GM21723 (cell line): ENCODE measurements at regions not wholly inside any gene's neighbourhood (a gene's known extent, or its start where the extent isn't known, plus 50 kb on each side); places are given as distances from the start of the nearest gene placed in this dataset.

Source experiments
- ATAC-seq: cut with Tn5 transposase; IDR thresholded peaks from one replicate; pipeline ENCODE4 v1.9.1; 2021; ENCODE audit warnings: mild to moderate bottlenecking, moderate library complexity; ENCODE audit not compliant: unreplicated experiment

DNA sequence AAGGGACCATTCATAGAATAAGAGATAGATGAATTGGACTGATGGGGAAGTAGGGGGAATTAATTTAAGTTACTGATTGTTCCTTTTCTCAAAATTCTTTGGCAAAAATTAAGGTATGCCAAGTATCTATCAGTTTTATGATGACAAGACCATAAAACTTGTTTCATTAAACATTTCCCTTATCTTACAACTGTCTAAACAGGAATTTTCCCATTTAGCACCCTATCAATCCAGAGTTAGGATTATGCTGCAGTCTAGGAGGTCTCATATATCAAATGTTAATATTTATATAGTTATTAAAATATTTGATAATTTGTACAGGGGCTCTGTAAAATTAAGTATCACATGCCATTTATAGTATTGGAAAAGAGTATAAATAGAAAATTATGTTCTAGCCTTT, 51.5 kb upstream of the ARID1B start:
- no peak for ATAC-seq

DNA sequence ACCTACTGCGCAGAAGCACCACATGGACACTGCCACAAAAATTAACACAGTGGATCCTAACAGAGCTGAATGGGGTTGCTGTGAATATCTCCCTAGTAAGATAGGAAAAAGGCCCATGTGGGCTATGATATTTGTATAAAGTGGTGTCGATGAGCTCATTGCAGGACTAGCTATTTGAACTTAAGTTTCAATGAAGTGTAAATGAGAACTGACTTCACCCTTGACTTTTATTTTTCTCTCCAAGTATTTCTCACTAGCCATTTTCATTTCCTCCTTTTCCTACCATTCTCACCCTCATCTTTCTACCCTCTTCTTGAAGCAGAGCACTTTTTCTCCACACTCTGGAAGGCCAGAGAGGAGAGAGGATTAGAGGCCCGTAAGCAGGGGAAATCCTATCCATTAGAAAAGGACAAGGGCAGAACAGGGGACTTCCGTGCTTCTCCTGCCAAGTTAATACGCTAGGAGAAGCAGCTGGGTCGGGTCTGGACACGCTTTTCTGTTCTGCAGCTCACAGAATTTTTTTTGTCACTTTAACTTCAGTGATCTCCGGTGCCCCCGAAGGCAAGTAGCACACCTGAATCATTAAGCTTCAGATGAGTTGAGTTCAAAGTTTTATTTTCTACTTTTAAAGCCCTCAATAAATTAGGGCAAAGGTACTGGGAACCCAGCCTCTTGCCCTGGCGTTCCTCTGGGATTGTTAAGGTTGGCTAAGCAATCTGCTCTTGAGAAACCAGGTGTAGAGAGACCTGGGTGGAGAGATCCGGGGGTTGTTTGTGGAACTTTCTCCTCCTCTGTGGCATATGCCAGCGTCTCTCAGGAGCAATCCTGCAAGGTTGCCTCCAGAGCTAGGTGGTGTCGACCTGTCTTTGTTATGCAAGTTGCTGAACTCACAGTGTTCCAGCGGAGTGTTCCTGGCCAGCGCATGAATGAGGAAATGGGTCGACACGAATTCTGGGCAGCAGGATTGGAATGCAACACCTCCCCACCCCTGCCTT, 56.2 kb upstream of the ARID1B start:
- peak; percentile 68 for ATAC-seq

DNA sequence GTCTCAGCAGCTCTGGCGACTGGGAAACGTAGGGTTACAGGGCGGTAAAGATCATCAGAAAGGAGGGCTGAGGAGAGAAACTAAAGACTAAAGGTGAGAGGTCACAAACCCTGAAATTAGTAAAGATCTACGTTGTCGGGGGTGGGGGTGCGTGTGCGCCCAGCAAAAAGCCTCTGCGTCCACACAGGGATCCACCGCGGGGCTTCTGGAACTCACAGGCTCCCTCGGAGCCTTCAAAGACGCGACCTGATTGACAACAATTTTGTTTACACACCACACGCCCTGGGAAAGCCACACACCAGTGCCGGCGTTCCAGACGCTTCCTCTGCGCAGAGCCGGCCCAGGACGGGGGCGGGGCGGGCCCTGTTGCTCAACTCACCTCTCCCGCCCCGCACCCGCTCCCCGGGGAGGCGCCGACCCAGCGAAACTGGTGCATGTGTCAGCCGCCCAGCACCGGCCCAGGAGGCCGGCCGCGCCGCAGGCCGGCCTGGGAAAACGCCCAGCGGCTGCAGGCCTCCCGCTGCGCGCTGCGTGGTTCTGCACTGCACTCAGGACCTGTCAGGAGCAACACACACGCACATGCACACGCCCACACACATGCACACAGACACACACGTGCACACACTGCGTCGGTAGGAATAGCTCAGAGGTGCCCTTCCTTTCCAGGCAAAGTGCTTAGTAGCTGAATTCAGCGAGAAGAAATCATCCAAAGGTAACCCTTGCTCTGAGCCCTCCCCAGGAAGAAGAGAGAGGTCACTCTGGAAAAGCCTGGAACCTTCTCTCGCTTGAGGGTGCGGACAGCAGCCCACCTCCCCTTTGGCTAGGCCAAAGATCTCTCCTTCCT, 57.2 kb upstream of the ARID1B start:
- peak; percentile 75 for ATAC-seq

DNA sequence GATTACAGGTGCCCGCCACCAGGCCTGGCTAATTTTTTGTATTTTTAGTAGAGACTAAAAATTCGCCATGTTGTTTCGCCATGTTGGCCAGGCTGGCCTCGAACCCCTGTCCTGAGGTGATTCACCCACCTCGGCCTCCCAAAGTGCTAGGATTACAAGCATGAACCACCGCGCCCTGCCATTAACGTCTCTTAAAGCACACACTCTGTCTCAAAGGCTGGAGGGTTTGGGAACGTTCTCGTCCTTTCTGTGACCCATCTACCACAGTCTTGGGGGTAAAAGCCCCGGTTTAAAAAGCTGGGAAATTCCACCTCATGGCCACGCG, 57.8 kb upstream of the ARID1B start:
- no peak for ATAC-seq

DNA sequence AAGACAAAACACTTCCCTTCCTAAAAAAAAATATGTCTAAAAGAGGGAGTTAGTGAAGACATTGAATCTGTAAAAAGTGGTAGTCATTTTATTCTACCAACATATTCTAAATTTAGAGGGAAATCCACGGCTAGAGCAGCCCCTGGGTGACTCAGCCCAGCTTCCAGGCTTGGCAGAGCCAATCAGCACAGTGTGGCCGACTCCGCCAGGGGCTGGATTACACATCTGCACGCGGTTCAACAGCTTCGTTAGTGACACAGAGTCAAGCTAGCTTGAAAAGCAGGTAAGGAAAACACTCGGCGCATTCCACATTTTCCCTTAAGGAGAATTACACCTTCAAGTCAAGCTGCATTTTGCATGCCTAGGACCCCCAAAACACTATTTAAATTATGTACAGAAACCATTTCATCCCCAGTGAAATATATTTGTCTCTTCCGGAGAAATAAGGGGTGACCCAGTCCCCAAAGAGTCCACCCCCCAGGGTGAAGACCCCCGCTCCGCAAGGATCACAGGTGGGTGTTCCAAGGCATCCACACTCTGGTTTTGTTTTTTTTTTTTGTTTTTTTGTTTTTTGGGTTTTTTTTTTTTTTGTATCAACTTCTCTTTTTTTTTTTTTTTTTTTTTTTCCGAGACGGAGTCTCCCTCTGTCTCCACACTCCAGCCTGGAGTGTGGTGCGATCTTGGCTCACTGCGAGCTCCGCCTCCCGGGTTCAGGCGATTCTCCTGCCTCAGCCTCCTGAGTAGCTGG, 58.4 kb upstream of the ARID1B start:
- no peak for ATAC-seq

DNA sequence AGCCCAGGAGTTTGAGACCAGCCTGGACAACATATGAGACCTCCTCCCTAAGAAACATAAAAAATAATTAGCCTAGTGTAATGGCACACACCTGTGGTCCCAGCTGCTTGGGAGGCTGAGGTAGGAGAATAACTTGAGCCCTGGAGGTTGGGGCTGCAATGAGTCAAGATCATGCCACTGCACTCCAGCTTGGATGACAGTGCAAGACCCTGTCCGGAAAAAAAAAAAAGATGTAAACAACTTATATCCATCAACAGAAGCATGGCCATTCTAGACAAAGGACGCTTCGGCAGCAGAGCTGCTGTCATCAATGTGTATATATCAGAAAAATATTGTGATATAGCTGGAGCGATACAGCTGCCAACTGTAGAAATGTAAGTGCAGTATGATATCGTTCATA, 59.6 kb upstream of the ARID1B start:
- ATAC-seq = no peak

DNA sequence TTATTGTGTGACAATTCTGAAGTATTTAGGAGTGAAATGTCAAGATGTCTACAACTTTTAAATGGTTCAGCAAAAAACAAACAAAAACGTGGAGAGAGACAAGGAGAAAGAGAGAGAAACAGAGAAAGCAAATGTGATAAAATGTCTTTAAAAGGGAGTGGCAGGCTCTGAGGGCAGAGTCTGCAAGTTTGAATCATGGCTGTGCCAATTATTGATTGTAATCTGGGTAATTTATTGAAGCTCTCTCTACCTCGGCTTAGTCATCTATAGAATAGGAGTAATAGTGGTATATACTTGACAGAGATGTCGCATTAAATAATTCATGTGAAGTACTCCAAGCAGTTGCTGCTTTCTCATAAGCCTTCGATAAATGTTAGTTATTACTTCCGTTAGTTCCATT, 61.3 kb upstream of the ARID1B start:
- no peak for ATAC-seq

DNA sequence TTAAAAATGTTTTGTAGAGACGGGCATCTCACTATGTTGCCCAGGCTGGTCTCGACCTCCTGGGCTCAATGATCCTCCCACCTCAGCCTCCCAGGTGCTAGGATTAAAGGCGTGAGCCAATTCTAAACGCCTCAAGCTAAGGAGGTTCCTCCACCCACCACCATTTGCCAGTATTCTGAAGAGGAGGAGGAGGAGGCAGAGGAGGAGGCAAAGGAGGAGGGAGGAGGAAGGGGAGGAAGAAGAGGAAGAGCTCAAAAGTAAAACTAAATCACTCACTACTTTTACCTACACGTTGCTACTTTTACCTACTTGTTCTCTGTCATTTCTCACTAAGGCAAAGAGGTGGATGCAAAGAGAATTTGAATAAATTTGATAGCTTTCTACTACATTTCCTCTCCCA, 63.6 kb upstream of the ARID1B start:
- no peak for ATAC-seq

DNA sequence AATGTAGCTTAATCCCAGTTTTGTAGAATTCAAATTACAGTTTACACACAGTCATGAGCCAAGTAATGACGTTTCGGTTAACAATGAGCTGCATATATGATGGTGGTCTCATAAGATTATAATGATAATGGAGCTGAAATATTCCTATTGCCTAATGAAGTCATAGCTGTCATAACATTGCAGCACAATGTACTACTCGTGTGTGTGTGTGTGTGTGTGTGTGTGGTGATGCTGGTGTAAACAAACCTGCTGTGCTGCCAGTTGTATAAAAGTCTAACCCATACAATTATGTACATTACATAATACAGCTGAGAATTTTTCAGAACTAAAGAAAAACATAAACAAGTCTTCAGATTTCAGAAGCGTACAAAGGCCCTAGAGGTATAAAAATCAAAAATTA, 66.7 kb upstream of the ARID1B start:
- no peak for ATAC-seq

DNA sequence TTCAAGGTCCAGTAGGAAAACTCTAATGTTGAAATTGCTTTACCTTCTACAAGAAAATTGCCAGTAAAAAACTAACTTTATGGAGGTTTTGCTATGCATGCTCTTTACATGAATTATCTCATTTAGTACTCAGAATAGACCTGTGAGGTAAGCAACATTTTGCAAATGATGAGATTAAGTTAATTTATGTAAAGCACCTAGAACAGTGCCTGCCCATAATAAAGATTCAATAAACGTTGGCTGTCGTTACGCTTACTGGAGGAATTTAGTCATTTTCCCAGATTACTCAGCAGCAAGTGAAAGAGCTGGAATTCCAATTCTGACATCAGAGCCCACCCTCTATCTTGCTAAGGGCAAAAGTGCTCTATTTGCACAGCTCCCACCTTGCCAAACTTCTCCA, 69.4 kb upstream of the ARID1B start:
- no peak for ATAC-seq

DNA sequence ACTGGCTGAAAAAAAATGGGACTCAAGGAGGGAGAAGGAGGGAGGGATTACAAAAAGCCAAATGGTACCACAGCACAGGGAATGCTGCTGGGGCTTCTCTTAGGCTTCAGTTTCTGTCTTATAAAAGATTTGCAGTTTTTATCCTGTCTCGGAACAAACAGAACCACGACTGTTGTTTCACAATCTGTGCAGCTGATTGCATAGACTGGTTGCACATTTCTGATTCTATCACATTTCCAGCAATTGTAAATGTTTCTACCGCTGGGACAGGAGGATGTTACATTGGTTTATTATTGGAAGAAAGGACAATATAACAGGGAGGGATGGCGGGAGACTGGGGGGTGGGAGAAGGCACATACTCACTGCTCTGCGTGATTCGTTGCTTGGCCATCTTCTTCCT, 73.5 kb upstream of the ARID1B start:
- ATAC-seq = no peak

DNA sequence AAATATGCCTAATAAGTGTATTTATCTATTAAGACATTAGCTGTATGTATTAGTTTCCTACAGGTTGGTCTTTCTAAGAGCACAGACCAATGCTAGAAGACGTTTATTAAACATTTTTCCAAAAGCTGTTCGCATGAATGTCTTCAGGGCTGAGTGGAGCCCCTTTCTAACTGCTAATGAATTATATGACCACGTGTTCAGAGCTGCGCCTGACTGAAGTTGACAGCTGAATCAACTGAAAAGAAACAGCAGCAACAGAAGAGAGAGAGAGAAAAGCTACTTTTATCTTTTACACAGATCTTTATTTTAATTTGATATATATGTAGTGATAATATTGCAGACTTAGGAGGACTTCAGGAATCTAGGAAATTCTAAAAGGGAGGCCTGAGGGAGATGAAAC, 75.2 kb upstream of the ARID1B start:
- ATAC-seq = no peak

DNA sequence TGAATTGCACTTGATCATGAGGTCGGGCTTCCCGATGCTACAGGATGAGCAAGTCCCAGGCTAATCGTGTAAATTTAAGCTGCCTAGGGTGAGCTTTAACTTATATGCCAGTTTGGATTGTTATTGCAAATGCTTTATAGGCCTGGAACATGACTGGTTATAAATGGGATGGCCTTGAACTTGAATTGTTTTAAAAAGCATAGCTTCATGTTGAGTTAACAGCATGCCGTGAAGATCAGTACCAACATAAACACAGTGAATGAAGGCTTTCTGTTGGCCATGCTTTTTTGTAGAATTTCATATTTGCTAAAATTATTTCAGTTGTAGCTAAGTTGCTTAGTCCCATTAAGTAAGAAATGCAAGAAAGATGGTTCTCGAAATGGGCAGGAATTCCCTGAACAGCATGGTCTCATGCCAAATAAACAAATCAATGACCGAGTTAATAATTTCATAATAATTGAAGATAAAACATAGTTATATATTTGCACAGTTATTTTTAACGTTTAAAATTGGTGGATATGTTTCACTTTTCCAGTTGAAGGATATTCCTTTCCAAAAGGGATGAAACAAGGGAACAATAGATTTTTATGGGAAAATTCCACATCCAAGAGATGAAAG, 76.6 kb upstream of the ARID1B start:
- no peak for ATAC-seq

DNA sequence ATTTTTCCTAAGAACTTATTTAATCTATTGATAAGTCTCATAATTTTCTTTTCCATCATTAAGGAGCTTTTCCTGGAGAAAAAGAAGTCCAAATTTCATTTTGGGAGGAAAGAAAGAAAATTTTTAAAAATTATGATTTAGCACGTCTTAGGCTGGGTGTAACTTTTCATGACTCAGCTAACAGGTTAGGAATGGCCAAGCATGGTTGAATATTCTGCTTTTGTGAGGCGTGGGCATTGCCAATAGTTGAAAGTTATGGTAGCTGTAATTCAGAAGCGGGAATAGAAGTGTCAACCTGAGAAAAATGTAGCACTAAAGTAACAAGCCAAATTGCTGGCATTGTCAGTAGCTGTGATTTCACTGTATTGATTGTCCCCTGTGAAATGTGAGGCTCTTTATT, 77.2 kb upstream of the ARID1B start:
- no peak for ATAC-seq

DNA sequence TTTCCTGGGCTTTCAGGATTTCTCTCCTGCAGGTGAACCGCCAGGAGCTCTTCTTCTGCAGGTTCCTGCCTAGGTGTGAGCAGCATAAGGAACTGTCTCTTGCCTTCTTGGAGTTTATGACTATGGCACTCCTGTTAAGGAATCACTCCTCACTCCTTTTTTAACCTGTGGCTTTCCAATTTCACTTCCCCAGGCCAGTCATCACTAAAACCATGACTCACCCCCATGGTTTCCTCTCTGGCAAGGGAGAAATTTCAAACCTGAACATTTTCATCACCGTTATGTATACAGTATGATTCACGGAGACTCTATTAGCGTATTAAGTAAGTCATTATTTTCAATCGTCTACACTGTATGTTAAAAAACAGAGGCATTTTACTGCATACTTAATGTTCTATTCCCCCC, 78.2 kb upstream of the ARID1B start:
- ATAC-seq = peak; percentile 41

DNA sequence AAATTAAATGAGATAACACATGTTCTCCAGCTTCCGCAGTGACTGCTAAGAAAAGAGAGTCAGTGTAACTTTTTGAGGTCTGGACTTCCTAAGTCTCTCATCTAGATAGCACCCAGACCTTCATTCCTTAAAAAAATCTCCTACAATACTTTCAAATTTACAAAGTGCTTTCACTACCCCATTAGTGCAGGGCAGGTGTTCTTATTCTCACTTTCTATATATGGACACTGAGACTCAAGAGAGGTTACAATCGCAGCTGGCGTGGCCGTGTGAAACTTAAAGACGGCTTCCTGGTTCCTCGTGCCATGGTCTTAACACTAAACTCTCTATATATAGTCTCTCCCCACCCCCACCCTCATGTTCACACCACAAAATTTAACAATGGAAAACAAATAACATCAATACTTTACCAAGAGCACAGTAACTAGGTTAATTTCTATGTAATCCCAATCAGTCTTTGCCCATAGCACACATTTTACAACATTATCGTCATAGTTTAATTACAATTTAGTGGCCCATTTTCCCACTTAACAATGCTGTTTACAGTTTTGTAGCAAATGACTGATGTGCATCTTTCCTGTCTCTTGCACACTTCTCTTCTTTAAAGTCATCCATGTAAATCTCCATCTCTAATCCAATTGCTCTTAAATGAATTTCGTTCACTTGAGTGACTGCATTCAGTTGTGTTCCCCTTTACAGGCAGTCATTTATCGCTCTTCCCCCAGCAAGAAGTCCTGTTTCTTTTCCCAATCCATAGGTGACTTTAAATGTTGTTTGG, 78.8 kb upstream of the ARID1B start:
- ATAC-seq = peak; percentile 81

DNA sequence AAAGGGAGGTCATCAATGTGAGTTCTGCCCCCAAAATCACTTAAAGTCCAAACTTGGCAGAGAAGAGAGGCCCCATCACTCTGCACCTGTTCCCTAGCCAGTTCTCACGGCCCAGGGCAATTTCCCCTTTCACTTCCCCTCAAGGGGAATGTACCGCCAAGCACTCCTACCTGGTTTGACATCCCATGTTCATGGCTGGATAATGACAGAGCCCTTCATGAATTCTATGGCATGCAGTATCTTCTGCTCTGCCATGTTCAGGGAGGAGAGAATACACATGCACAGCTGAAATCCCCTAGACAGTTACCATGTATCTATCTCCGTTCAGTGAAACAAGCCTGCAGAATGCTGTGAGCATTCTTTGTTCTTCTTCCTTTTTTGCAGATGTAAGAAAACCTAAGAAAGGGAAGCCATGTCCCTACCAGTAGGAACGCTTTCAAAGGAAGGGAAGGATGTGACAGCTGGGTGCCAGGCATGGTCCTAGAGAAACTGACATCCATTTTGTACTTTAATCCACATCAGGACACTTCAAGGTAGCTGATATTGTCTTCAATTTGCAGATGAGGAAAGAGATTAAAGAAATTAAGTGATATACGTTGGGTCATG, 79.8 kb upstream of the ARID1B start:
- peak; percentile 37 for ATAC-seq

DNA sequence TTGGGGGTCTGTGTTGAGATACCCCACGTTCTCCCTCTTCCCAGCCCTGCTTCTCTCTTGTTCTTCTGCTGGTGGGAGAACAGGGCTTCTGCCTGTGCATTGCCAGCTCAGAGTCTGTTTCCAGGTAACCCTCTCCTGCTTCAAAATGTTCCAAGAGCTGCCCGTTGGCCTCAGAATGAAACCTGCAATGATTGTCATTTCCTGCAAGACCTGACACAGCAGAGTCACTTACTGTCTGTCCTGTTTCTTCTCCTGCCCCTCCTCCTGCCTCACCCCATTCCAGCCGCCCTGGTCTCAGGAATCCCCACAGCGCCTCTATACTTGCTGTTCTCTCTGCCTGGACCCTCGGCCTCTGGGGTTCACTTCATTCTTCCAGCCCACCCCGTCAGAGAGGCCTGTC, 81.4 kb upstream of the ARID1B start:
- ATAC-seq = no peak

DNA sequence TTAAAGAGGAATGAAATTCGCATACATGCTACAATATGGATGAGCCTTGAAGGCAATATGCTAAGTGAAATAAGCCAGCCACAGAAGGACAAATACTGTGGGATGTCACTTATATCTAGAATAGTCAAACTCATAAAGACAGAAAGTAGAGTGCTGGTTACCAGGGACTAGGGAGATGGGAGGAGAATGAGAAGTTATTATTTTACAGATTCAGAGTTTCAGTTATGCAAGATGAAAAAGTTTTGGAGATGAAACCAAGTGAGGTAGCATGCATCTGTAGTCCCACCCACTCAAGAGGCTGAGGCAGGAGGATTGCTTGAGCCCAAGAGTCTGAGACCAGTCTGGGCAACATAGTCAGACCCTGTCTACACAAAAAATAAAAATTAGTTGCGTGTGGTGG, 82.5 kb upstream of the ARID1B start:
- no peak for ATAC-seq

DNA sequence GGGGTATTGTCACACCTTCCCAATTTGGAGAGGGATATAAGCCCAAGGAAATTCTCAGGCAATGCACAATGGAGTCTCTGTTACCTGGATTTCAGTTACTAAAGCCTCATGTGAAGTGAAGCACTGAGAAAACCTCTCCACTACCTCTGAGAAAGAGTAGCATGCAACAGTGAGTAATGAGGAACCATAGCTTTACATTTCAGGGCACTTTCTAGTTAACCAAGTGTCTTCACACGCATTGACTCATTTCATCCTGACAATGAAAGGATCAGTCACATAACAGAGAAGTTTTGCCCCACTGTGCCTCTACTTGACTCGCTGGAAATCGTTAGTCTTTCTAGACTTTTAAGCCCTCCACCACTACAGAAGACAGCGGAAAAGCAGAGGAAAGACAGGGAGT, 86.2 kb upstream of the ARID1B start:
- ATAC-seq = peak; percentile 60
